Coronary artery (tissue), 2 donors: ENCODE measurements at regions not wholly inside any gene's neighbourhood (a gene's known extent, or its start where the extent isn't known, plus 50 kb on each side); places are given as distances from the start of the nearest gene placed in this dataset.

Experiments
- DNase-seq: peaks from one replicate; pipeline ENCODE4 v3.0.0-alpha.2; 2017; ENCODE audit warnings: low spot score
- H3K27ac ChIP-seq, 2 donors: fragments of 200-600 bp; sonication (generic); one replicate each; pipeline ENCODE4 v1.5.1; 2016 to 2019
- H3K4me3 ChIP-seq: fragments of 200-600 bp; sonication (generic); 2 replicates; pipeline ENCODE4 v1.5.1; 2016; ENCODE audit warnings: mild to moderate bottlenecking, moderate library complexity
- TF ChIP-seq, protein P1 (sequence below): fragments of 200-600 bp; sonication (generic); IDR thresholded peaks from one replicate; pipeline ENCODE4 v1.5.1; 2019; ENCODE audit warnings: antibody characterized with exemption

DNA sequence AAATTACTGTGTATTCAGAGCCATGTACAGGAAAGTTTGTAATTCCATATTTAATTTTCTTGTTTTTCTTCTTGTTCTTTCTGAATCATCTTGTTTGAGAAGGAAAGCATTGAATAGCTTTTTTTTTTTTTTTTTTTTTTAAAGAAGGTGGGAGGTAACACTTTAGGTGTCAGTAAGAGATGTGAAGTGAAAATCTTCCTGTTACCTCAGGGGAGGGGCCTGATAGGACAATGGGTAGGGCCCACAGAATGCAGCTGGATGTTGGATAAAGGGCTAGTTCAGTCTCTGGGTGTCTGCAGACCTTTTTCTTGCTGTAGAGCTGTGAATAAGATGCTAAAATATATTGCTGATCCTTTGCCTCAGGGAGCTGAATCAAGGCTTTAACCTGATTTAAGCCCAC is 317.4 kb downstream of the MAN2A1 start:
- H3K4me3 ChIP-seq, result no peak overlapping the region
- no peak overlapping the region for H3K27ac ChIP-seq
- TF ChIP-seq, protein P1, sequence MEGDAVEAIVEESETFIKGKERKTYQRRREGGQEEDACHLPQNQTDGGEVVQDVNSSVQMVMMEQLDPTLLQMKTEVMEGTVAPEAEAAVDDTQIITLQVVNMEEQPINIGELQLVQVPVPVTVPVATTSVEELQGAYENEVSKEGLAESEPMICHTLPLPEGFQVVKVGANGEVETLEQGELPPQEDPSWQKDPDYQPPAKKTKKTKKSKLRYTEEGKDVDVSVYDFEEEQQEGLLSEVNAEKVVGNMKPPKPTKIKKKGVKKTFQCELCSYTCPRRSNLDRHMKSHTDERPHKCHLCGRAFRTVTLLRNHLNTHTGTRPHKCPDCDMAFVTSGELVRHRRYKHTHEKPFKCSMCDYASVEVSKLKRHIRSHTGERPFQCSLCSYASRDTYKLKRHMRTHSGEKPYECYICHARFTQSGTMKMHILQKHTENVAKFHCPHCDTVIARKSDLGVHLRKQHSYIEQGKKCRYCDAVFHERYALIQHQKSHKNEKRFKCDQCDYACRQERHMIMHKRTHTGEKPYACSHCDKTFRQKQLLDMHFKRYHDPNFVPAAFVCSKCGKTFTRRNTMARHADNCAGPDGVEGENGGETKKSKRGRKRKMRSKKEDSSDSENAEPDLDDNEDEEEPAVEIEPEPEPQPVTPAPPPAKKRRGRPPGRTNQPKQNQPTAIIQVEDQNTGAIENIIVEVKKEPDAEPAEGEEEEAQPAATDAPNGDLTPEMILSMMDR, result no peak
- no peak for DNase-seq

DNA sequence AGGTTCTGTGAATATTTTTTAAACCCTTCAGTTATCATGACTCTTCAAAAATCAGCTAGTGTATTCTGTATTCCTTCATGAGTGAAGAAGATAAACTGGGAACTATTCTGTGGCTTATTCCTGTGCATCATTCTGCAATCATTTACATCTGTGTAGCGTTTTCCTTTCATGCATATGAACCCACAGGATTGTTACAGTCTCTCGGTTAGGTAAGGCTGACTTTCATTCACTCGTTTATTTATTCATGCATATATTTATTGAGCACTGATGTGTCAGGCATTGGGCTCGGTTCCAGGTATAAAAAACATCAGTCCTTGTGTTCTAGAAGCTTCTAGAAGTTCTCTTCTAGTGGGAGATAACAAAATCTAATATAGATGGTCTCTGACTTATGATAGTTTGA is 318.4 kb downstream of the MAN2A1 start:
- no peak overlapping the region for H3K27ac ChIP-seq
- TF ChIP-seq, protein P1, result no peak
- no peak for DNase-seq

DNA sequence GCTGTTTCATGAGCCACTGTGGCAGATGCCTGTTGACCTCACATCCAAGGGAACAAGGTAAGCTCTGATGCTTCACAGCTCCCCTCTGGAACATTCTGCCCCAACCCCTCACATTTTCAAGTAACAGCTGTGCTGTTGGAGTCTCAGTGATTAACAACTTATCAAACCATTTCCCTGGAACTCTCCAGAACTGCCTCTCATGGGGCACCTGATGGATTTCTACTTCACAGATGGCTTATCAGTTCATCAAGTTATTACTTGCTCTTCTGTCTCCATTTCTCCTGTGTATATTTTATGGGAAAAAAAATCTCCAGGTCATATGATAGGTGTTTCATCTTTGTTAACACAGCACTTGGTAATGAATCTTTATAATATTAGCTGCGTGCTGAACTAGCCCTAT is 322.4 kb downstream of the MAN2A1 start:
- no peak for DNase-seq
- TF ChIP-seq, protein P1, result no peak
- Histone ChIP-seq H3K27ac (no peak overlapping the region), H3K4me3 (no peak overlapping the region)

More for the DNA sequence above, 318.4 kb downstream of the MAN2A1 start:
- H3K4me3 ChIP-seq, result no peak overlapping the region

DNA sequence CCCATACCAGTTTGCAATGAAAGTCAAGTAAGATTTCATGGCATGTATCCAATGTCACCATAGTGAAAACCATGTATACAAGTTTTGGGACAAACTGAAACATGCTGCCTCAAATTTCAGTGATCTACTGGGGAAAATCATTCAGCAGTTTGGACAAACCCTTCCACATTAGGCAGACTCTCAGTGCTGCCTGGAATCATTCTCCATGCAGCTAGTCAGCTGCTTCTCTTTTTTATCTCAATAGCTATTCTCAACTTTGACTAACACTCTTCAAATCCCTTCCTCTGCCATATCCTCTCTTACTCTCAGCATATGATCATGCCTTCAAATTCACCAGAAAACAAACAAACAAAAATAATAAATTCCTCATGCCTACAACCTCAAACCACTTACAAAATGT is 323.3 kb downstream of the MAN2A1 start:
- H3K27ac ChIP-seq, result no peak overlapping the region
- TF ChIP-seq, protein P1, result no peak
- H3K4me3 ChIP-seq, result no peak overlapping the region
- no peak for DNase-seq

DNA sequence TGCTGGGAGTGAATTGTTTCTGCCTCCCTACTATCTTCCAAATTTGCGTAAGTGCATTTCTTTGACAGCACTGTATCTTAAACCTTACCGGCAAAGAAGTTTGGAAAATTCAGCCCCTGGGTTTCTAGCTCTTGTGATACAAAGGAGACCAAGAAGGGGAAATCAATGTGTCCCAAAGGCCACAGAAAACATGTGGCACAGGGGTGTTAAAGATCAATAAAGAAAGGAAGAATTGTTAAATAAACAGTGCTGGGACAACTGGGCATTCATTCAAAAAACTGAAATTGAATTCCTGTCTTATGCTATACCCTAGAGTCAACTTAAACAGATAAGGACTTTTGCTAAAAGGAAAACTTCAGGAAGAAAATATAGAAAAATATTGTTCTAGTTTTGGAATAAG is 328.1 kb downstream of the MAN2A1 start:
- TF ChIP-seq, protein P1, result no peak
- Histone ChIP-seq H3K4me3 (no peak overlapping the region), H3K27ac (no peak overlapping the region)
- DNase-seq, result no peak

DNA sequence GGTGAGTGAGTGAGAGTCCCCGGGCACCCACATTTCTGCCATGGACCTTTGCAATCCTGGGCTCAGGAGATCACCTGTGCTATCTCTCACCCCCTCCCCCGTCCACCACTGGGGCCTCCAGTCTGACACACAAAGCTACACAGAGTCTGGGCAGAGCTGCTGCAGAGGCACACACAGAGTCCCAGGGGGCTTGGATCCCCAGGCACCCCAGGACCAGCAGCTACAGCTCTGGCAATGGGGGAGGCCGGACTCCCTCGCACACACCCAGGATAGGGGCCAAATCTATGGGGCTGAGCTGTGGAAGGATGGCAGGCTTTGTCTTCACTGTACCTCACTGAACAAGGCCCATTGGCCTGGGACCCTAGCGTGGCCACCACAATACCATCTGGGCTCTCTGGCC is 328.8 kb downstream of the MAN2A1 start:
- TF ChIP-seq, protein P1, result no peak
- Histone ChIP-seq H3K27ac (no peak overlapping the region), H3K4me3 (no peak overlapping the region)
- DNase-seq, result no peak

DNA sequence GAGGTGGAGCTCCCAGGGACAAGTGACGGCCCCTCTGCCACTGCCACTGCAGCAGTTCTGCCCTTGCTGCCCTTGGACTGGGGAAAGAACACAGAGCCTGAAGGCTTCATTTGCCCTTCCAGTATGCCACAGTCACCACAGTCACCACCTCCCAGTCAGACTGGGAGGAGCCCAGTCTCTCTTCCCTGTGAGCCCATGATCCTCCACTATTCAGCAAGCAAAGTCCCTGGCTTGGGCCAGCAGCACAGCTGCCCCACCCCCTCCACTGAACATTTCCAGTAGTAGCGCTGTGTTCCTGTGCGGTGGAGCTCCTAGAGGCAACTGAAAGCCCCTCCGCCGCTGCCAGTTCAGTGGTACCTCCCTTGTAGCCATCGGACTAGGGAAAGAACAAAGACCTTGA is 329.4 kb downstream of the MAN2A1 start:
- H3K4me3 ChIP-seq, result no peak overlapping the region
- H3K27ac ChIP-seq, result no peak overlapping the region
- TF ChIP-seq, protein P1, result no peak
- no peak for DNase-seq
